ENCODE measurements at regions not wholly inside any gene's neighbourhood (a gene's known extent, or its start where the extent isn't known, plus 50 kb on each side); places are given as distances from the start of the nearest gene placed in this dataset.

- TF ChIP-seq POLR2A (IDR thresholded peaks at IDR 0.05; ENCODE audit: low read length): no peak
- TF ChIP-seq GATA1 (IDR thresholded peaks at IDR 0.05; ENCODE audit: low read depth, low read length): no peak
These were observed 293.1 kb downstream of the LMX1A start for GRCh38 chr1:165063181-165063965.

Measured in erythroblast (primary cell).